DOHH2 (cell line): ENCODE measurements at regions not wholly inside any gene's neighbourhood (a gene's known extent, or its start where the extent isn't known, plus 50 kb on each side); places are given as distances from the start of the nearest gene placed in this dataset.

Experiments used
- H3F3A ChIP-seq: fragments of 200-600 bp; sonication (generic), shearing (Covaris generic); 2 replicates; pipeline ENCODE4 v1.6.0; 2016; ENCODE audit warnings: antibody characterized with exemption, mild to moderate bottlenecking; ENCODE audit not compliant: control insufficient read depth, insufficient read depth
- H3K27ac ChIP-seq: fragments of 200-600 bp; sonication (generic); 2 replicates; pipeline ENCODE4 v1.5.1; 2014; ENCODE audit warnings: low read depth, mild to moderate bottlenecking, low read length, moderate library complexity
- H3K27me3 ChIP-seq: fragments of 200-600 bp; sonication (generic); 2 replicates; pipeline ENCODE4 v1.6.1; 2014; ENCODE audit warnings: mild to moderate bottlenecking, low read length, mixed read lengths; ENCODE audit not compliant: control insufficient read depth
- H3K36me3 ChIP-seq: fragments of 200-600 bp; sonication (generic); 2 replicates; pipeline ENCODE4 v1.6.1; 2014; ENCODE audit warnings: mild to moderate bottlenecking, low read length, moderate library complexity, mixed read lengths; ENCODE audit not compliant: control insufficient read depth
- H3K4me1 ChIP-seq: fragments of 200-600 bp; sonication (generic); 2 replicates; pipeline ENCODE4 v1.6.1; 2014; ENCODE audit warnings: mild to moderate bottlenecking, low read length, mixed read lengths; ENCODE audit not compliant: control insufficient read depth
- H3K4me2 ChIP-seq: fragments of 200-600 bp; sonication (generic); 2 replicates; pipeline ENCODE4 v1.6.0; 2014; ENCODE audit warnings: mild to moderate bottlenecking, low read length, moderate library complexity
- H3K4me3 ChIP-seq: fragments of 200-600 bp; sonication (generic); 2 replicates; pipeline ENCODE4 v1.5.1; 2014; ENCODE audit warnings: mild to moderate bottlenecking, low read length, mixed read lengths
- H3K79me2 ChIP-seq: fragments of 200-600 bp; sonication (generic); 2 replicates; pipeline ENCODE4 v1.6.1; 2014; ENCODE audit warnings: mild to moderate bottlenecking, low read length, mixed read lengths; ENCODE audit not compliant: control insufficient read depth
- H3K9me2 ChIP-seq: fragments of 200-600 bp; sonication (generic); replicated peaks from 2 replicates; pipeline ENCODE4 v1.6.1; 2014; ENCODE audit warnings: mild to moderate bottlenecking, low read length, mixed read lengths; ENCODE audit not compliant: control insufficient read depth
- H3K9me3 ChIP-seq: fragments of 200-600 bp; sonication (generic); 2 replicates; pipeline ENCODE4 v1.6.1; 2014; ENCODE audit warnings: antibody characterized with exemption, low read length, mixed read lengths; ENCODE audit not compliant: control insufficient read depth, insufficient read depth
- H4K20me1 ChIP-seq: fragments of 200-600 bp; sonication (generic); 2 replicates; pipeline ENCODE4 v1.6.0; 2014; ENCODE audit warnings: low read depth, mild to moderate bottlenecking, antibody characterized with exemption, low read length, moderate library complexity; ENCODE audit not compliant: control insufficient read depth, insufficient read depth
- CTCF ChIP-seq: fragments of 200-600 bp; sonication (generic); IDR thresholded peaks from one replicate; pipeline ENCODE4 v1.5.1; 2014; ENCODE audit warnings: antibody characterized with exemption, mild to moderate bottlenecking, low read depth, low read length; ENCODE audit not compliant: poor library complexity, severe bottlenecking
- EZH2phosphoT487 ChIP-seq: fragments of 200-600 bp; sonication (generic); IDR thresholded peaks from 2 replicates; pipeline ENCODE4 v1.6.1; 2017; ENCODE audit warnings: borderline replicate concordance, mild to moderate bottlenecking, antibody characterized with exemption, low read length, moderate library complexity, mixed read lengths

GRCh38 chr18:44521668-44522022 is 159.0 kb upstream of the SETBP1 start:
- TF ChIP-seq EZH2phosphoT487: no peak
- H3F3A ChIP-seq: no peaks in the 10 kb centered on the region
- no peaks in the 10 kb centered on the region for H3K27me3 ChIP-seq
- no peak overlapping the region for H3K27ac ChIP-seq
- no peak overlapping the region for H3K4me3 ChIP-seq
- no peaks in the 10 kb centered on the region for H3K4me1 ChIP-seq
- H3K36me3 ChIP-seq: no peaks in the 10 kb centered on the region
- no peaks in the 10 kb centered on the region for H3K79me2 ChIP-seq
- no peaks in the 10 kb centered on the region for H4K20me1 ChIP-seq
- no peaks in the 10 kb centered on the region for H3K9me2 ChIP-seq
- H3K4me2 ChIP-seq: no peak overlapping the region
- H3K9me3 ChIP-seq: no peaks in the 10 kb centered on the region

- TF ChIP-seq CTCF: no peak
- TF ChIP-seq EZH2phosphoT487: no peak
- Histone ChIP-seq H3K9me2 (no peaks in the 10 kb centered on the region), H3F3A (no peaks in the 10 kb centered on the region), H3K4me1 (no peaks in the 10 kb centered on the region), H3K9me3 (no peaks in the 10 kb centered on the region), H3K27ac (no peak overlapping the region), H3K4me2 (no peak overlapping the region), H3K4me3 (no peak overlapping the region), H3K36me3 (no peaks in the 10 kb centered on the region), H3K27me3 (no peaks in the 10 kb centered on the region), H3K79me2 (no peaks in the 10 kb centered on the region), H4K20me1 (no peaks in the 10 kb centered on the region)
Measured at GRCh38 chr18:44526705-44527415, 153.8 kb upstream of the SETBP1 start.

GRCh38 chr18:44533071-44533470 is 147.6 kb upstream of the SETBP1 start:
- Histone ChIP-seq H3K4me2 (no peak overlapping the region), H4K20me1 (no peaks in the 10 kb centered on the region)
- TF ChIP-seq CTCF (no peak), EZH2phosphoT487 (no peak)

GRCh38 chr18:44536046-44536445 is 144.6 kb upstream of the SETBP1 start:
- Histone ChIP-seq H3K27ac (no peak overlapping the region), H4K20me1 (no peaks in the 10 kb centered on the region), H3K36me3 (no peaks in the 10 kb centered on the region), H3F3A (no peaks in the 10 kb centered on the region), H3K4me3 (no peak overlapping the region), H3K9me2 (no peaks in the 10 kb centered on the region), H3K79me2 (no peaks in the 10 kb centered on the region), H3K4me1 (no peaks in the 10 kb centered on the region), H3K27me3 (no peaks in the 10 kb centered on the region), H3K4me2 (no peak overlapping the region), H3K9me3 (no peaks in the 10 kb centered on the region)
- TF ChIP-seq CTCF (no peak), EZH2phosphoT487 (no peak)

More at GRCh38 chr18:44533071-44533470, 147.6 kb upstream of the SETBP1 start:
- Histone ChIP-seq H3K27ac (no peak overlapping the region), H3K36me3 (no peaks in the 10 kb centered on the region), H3K9me3 (no peaks in the 10 kb centered on the region), H3K4me1 (no peaks in the 10 kb centered on the region), H3K79me2 (no peaks in the 10 kb centered on the region), H3K27me3 (no peaks in the 10 kb centered on the region), H3K9me2 (no peaks in the 10 kb centered on the region), H3F3A (no peaks in the 10 kb centered on the region), H3K4me3 (no peak overlapping the region)
